ENCODE measurements at regions not wholly inside any gene's neighbourhood (a gene's known extent, or its start where the extent isn't known, plus 50 kb on each side); places are given as distances from the start of the nearest gene placed in this dataset.

GRCh38 chr3:74808506-74809275 lies 194.2 kb upstream of the CNTN3 start:
- H3K4me3 Mint-ChIP-seq = no peak overlapping the region
- no peaks in the 10 kb centered on the region for H3K27me3 Mint-ChIP-seq (ENCODE audit: insufficient read depth, low read depth)
- no peak for DNase-seq (ENCODE audit: low spot score)
- Histone ChIP-seq H3K9ac (no peak overlapping the region), H3F3A (ENCODE audit: low read depth) (no peaks in the 10 kb centered on the region), H3K36me3 (no peaks in the 10 kb centered on the region), H3K4me2 (no peak overlapping the region), H3K4me3 (no peak overlapping the region), H3K27me3 (no peaks in the 10 kb centered on the region), H3K27ac (no peak overlapping the region), H3K79me2 (ENCODE audit: low read depth) (no peaks in the 10 kb centered on the region), H3K9me3 (ENCODE audit: low read depth) (no peaks in the 10 kb centered on the region), H2AFZ (replicated peaks) (no peak overlapping the region), H3K4me1 (no peaks in the 10 kb centered on the region), H4K20me1 (ENCODE audit: low read depth) (no peaks in the 10 kb centered on the region)
- no peaks in the 10 kb centered on the region for H3K36me3 Mint-ChIP-seq
- H3K4me1 Mint-ChIP-seq = peaks cover 11% of the 10 kb centered on the region
- TF ChIP-seq EZH2 (IDR thresholded peaks at IDR 0.05) (no peak), EZH2phosphoT487 (IDR thresholded peaks at IDR 0.05) (no peak)
- TF ChIP-seq, protein P1, sequence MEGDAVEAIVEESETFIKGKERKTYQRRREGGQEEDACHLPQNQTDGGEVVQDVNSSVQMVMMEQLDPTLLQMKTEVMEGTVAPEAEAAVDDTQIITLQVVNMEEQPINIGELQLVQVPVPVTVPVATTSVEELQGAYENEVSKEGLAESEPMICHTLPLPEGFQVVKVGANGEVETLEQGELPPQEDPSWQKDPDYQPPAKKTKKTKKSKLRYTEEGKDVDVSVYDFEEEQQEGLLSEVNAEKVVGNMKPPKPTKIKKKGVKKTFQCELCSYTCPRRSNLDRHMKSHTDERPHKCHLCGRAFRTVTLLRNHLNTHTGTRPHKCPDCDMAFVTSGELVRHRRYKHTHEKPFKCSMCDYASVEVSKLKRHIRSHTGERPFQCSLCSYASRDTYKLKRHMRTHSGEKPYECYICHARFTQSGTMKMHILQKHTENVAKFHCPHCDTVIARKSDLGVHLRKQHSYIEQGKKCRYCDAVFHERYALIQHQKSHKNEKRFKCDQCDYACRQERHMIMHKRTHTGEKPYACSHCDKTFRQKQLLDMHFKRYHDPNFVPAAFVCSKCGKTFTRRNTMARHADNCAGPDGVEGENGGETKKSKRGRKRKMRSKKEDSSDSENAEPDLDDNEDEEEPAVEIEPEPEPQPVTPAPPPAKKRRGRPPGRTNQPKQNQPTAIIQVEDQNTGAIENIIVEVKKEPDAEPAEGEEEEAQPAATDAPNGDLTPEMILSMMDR (IDR thresholded peaks at IDR 0.05) = no peak
- peaks cover 10% of the 10 kb centered on the region for H3K9me3 Mint-ChIP-seq
- no peak overlapping the region for H3K27ac Mint-ChIP-seq

GRCh38 chr3:74801924-74802323 lies 187.5 kb upstream of the CNTN3 start:
- TF ChIP-seq, protein P1 (IDR thresholded peaks at IDR 0.05) = no peak
- no peak for TF ChIP-seq EZH2phosphoT487 (IDR thresholded peaks at IDR 0.05)
- TF ChIP-seq EZH2 (IDR thresholded peaks at IDR 0.05) = no peak

GRCh38 chr3:74789111-74789510 lies 174.7 kb upstream of the CNTN3 start:
- Histone ChIP-seq H3K27me3 (no peaks in the 10 kb centered on the region), H3K9ac (no peak overlapping the region), H2AFZ (replicated peaks) (no peak overlapping the region), H3K4me2 (no peak overlapping the region), H3K4me3 (no peak overlapping the region), H3K27ac (no peak overlapping the region), H3K36me3 (no peaks in the 10 kb centered on the region), H3K4me1 (peaks cover 8% of the 10 kb centered on the region), H3K9me3 (ENCODE audit: low read depth) (no peaks in the 10 kb centered on the region), H4K20me1 (ENCODE audit: low read depth) (no peaks in the 10 kb centered on the region), H3F3A (ENCODE audit: low read depth) (no peaks in the 10 kb centered on the region), H3K79me2 (ENCODE audit: low read depth) (no peaks in the 10 kb centered on the region)
- no peak for DNase-seq (ENCODE audit: low spot score)
- no peaks in the 10 kb centered on the region for H3K36me3 Mint-ChIP-seq
- H3K27me3 Mint-ChIP-seq (ENCODE audit: insufficient read depth, low read depth) = no peaks in the 10 kb centered on the region
- H3K4me1 Mint-ChIP-seq = peaks cover 36% of the 10 kb centered on the region
- peaks cover 5% of the 10 kb centered on the region for H3K9me3 Mint-ChIP-seq
- H3K4me3 Mint-ChIP-seq = no peak overlapping the region
- TF ChIP-seq, protein P1 (IDR thresholded peaks at IDR 0.05) = no peak
- TF ChIP-seq EZH2phosphoT487 (IDR thresholded peaks at IDR 0.05) (no peak), EZH2 (IDR thresholded peaks at IDR 0.05) (no peak)
- H3K27ac Mint-ChIP-seq = peak overlapping the region; percentile 82

More at GRCh38 chr3:74801924-74802323, 187.5 kb upstream of the CNTN3 start:
- Histone ChIP-seq H3K79me2 (ENCODE audit: low read depth) (no peaks in the 10 kb centered on the region), H2AFZ (replicated peaks) (no peak overlapping the region), H4K20me1 (ENCODE audit: low read depth) (no peaks in the 10 kb centered on the region), H3K9ac (no peak overlapping the region), H3K27me3 (no peaks in the 10 kb centered on the region), H3K9me3 (ENCODE audit: low read depth) (peaks cover 4% of the 10 kb centered on the region), H3K4me3 (no peak overlapping the region), H3F3A (ENCODE audit: low read depth) (no peaks in the 10 kb centered on the region), H3K27ac (no peak overlapping the region), H3K4me2 (no peak overlapping the region), H3K36me3 (no peaks in the 10 kb centered on the region), H3K4me1 (no peaks in the 10 kb centered on the region)
- H3K27ac Mint-ChIP-seq = no peak overlapping the region
- H3K27me3 Mint-ChIP-seq (ENCODE audit: insufficient read depth, low read depth) = peaks cover 3% of the 10 kb centered on the region
- H3K9me3 Mint-ChIP-seq = peaks cover 24% of the 10 kb centered on the region
- no peaks in the 10 kb centered on the region for H3K36me3 Mint-ChIP-seq
- DNase-seq (ENCODE audit: low spot score) = no peak
- H3K4me1 Mint-ChIP-seq = peaks cover 5% of the 10 kb centered on the region
- no peak overlapping the region for H3K4me3 Mint-ChIP-seq
